NCI-H2196 (cell line): ENCODE measurements at regions not wholly inside any gene's neighbourhood (a gene's known extent, or its start where the extent isn't known, plus 50 kb on each side); places are given as distances from the start of the nearest gene placed in this dataset.

Source experiments
- DNase-seq: peaks from one replicate; lab custom pipeline; 2025; ENCODE audit not compliant: unreplicated experiment; lab: John Stamatoyannopoulos, UW

DNA sequence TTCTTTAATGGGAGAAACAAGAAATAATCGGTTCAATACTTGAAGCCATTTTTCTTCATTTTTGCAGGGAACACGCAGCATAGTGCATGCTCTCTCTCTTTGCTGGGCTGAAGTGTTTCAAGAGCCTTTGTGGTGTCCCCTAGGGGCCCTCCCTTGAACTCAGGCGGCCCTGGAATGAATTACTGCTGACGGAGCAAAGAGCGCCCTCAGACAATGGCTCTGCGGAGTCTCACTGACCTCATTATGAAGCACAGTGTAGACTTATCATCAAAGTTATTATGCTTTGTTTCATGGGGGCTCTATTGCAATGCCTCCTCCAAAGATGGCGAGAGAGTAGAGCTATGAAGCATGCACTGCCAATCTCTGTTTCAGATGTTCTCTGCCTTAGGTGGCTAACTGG, 64.8 kb upstream of the ADCY2 start:
- no peak for DNase-seq
